GM21786 (cell line): ENCODE measurements at regions not wholly inside any gene's neighbourhood (a gene's known extent, or its start where the extent isn't known, plus 50 kb on each side); places are given as distances from the start of the nearest gene placed in this dataset.
"Not testable (repeated sequence)": the region's sequence is repeated elsewhere in the genome, so short reads cannot be mapped to it uniquely, and the experiment has no call there.

Source experiments
- ATAC-seq: cut with Tn5 transposase; IDR thresholded peaks from one replicate; pipeline ENCODE4 v1.9.1; 2021; ENCODE audit not compliant: unreplicated experiment

- ATAC-seq = no peak
Observed at GRCh38 chr14:89572596-89573398, 155.8 kb upstream of the FOXN3 start.

GRCh38 chr14:89571491-89571890 is 154.5 kb upstream of the FOXN3 start:
- no peak for ATAC-seq

- ATAC-seq = no peak
Observed at GRCh38 chr14:89566644-89567415, 149.8 kb upstream of the FOXN3 start.

GRCh38 chr14:89566180-89566579 is 149.1 kb upstream of the FOXN3 start:
- no peak for ATAC-seq

- no peak for ATAC-seq
Observed at GRCh38 chr14:89565607-89566006, 148.6 kb upstream of the FOXN3 start.

- no peak for ATAC-seq
Observed at GRCh38 chr14:89564989-89565388, 148.0 kb upstream of the FOXN3 start.

DNA sequence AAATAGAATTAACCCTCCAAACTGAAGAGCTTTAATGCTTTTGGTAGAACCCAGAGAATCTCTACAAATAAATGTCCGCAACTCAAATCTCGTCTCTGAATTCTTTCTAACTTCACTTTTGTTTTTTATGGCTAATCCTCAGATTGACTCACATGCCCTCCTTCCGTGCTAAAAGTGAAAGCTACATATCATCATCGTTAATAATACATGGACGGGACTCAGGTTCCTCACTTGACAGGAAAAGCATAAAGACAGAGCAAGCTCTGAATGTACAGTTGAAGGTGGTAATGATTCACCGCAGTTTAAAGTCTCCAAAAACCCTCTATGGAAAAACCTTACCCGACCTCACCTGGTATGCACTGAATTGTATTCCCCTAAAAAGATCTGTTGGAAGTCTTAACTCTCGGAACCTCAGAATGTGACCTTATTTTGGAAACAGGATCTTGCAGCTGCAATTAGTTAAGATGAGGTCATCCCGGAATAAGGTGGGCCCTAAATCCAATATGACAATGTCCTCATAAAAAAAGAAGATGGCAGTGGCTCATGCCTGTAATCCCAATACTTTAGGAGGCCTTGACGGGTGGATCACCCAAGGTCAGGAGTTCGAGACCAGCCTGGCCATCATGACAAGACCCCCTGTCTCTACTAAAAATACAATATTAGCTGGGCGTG is 147.4 kb upstream of the FOXN3 start:
- no peak for ATAC-seq

DNA sequence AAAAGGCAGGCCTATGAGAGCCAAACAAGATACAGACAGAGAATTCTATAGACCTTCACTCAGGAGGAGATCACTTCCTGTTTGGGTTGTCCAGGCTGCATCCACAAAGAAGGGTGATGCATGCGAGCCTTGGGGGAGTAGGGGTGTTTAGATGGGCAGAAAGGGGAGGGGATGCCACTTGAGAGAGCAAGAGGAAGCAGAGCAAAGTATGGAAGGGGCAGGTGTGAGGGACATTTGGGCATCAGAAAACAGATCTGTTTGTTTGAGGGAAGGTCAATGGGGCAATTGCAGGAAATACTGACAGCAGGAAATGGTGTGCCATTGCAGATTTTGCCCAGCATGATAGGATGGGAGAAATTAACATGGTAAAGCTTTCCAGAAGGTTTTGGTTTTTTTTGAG is 146.4 kb upstream of the FOXN3 start:
- no peak for ATAC-seq

DNA sequence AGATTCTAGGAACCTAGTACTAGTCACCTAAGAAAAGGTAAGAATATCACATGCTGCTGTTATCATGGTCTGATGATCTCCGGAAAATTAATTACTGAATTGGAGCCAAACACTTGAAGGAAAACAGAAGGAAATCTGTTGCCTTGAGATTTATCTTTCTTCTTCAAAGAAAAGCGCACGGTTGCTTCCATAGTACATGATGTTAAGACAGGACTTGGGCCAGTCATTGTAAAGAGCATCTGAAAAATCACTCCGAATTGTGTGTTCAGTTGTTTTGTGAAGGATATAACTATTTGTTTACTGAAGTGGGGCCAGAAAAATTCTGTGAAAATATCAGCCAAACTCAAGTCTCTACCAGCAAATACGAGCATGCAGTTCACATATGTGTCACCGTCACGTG is 134.9 kb upstream of the FOXN3 start:
- ATAC-seq = no peak

GRCh38 chr14:89551432-89551831 is 134.4 kb upstream of the FOXN3 start:
- ATAC-seq = no peak

GRCh38 chr14:89550821-89551220 is 133.8 kb upstream of the FOXN3 start:
- no peak for ATAC-seq

DNA sequence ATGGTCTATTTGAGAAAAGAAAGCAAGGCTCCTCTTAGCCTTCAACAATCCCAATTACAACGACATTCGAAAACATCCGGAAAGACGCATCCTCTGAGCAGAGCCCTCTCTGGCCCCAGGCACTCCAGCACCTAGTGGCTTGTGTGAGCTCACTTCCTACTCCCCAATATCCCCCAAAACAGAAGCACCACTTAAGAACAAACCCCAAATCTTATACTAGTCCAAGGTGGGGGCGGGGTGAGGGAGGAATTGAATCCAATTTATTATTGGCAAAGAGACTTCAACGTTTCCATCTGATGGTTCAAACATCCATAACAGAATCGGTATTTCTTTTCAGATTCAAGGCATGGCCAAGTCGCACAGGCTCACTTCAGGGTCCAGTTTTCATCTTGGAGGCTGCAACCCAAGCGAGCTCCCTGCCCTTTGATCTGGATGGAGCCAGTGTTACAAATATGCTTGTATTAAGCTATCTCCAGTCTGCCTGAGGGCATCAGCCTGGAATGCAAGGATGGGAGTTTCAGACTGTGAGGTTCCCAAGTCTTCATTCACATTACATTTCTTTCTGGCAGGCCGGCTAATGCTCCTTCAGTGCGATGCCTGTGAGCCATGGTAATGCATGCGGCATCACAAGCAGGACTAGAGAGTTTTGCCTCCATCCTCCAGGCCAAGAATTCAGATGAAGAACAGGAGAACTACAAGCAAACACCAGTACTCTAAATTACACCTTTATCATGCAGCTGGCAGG is 132.5 kb upstream of the FOXN3 start:
- no peak for ATAC-seq

DNA sequence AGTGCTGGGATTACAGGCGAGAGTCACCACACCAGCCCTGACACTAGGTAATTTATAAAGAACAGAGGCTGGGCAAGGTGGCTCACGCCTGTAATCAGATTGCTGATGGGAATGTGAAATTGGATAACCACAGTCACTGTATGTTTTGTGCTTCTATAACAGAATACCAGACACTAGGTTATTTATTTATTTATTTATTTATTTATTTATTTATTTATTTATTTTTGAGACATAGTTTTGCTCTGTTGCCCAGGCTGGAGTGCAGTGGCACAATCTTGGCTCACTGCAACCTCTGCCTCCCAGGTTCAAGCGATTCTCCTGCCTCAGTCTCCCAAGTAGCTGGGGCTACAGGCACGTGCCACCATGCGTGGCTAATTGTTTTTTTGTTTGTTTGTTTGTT is 130.0 kb upstream of the FOXN3 start:
- not testable (repeated sequence) for ATAC-seq

DNA sequence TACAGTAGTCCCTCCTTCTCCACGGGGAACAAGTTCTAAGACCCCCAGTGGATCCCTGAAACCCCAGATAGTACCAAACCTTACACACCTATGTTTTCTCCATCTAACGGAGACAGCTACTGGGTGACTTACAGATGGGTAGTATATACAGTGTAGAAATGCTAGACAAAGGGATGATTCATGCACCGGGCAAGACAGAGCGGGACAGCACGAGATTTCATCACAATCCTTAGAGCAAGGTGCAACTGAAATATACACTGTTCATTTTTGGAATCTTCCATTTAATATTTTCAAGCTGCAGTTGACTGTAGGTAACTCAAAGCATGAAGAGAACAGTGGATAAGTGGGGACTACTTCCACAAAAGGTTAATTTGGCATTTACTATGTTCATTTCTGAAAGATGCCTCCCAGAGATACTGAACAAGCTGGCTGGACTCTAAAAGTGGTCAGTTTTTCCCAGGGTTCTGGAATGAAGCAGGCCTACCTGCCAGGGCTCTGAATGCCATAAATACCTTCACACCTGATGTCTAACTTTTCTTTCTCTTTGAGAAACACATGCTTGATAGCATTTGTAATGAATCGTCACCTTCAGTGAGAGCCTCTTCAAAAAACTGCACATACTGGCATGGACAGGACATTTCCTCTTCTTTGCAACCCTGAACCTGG is 127.7 kb upstream of the FOXN3 start:
- ATAC-seq = no peak

GRCh38 chr14:89543425-89543790 is 126.4 kb upstream of the FOXN3 start:
- ATAC-seq = no peak

DNA sequence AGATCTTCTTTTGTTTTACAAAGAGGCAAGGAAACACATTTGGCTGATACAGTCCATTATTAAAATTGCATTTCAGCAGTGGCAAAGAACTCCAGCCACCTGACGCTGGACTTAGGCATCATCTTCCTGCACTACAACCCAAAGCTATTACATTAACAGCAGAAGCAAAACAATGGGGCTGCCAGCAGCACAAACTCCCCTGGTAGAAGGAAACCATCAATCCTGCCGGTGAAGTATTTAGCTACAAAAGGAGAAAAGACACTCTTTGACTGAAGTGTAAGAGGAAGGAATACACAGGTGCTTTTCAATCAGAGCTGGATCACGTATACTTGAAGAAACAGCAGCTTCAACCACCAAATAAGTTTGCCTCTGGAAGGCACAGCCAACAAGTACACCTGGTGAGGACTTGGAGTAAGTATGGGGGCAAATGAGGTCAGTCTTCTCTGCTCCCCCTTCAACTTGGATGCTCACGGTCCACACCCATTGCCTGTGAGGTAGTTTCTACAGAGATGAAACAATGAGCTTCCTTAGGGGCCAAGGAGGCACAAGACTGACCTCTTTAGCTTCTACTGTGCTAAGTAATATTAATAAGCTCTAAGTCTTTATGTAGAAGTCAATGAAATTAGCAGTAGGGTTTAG is 125.9 kb upstream of the FOXN3 start:
- no peak for ATAC-seq

- no peak for ATAC-seq
Observed at GRCh38 chr14:89540830-89541470, 123.9 kb upstream of the FOXN3 start.

DNA sequence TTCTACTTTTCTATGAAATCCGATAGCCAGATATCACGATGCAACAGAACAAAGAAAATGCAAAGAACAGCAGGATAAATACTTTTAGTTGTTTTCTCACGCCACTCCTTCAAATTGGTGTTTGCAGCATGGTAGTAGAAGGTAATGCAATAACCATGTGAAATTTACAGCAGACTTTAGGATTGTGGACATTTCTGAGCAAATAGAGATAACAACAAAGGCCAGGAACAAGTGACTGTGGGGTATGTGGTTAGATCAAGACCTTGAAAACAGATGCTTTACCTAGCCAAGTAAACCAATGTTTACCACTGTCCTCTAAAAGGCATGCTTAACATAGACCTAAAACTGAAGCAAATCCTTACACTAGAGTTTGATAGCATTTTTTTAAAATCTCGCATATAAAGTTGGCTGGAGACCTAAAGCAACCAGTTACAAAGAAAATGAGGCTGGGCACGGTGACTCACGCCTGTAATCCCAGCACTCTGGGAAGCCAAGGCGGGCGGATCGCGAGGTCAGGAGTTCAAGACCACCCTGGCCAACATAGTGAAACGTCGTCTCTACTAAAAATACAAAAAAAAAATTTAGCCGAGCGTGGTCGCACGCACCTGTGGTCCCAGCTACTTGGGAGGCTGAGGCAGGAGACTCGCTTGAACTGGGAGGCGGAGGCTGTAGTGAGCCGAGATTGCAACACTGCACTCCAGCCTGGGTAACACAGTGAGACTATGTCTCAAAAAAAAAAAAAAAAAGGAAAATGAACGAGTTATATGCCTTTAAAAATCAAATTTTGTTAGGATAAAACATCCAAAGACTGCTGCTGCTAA is 123.2 kb upstream of the FOXN3 start:
- no peak for ATAC-seq

GRCh38 chr14:89537911-89538310 is 120.9 kb upstream of the FOXN3 start:
- ATAC-seq = no peak
